Gastrocnemius medialis (tissue), 4 donors: ENCODE measurements at regions not wholly inside any gene's neighbourhood (a gene's known extent, or its start where the extent isn't known, plus 50 kb on each side); places are given as distances from the start of the nearest gene placed in this dataset.

Source experiments
- ATAC-seq, 2 donors: fragments of 150-250 bp; one replicate each; pipeline ENCODE4 v1.9.1; 2016
- DNase-seq, 2 donors: peaks; one replicate each; pipeline ENCODE4 v3.0.0-alpha.2; 2019
- H3K27ac ChIP-seq, 4 donors: fragments of 200-600 bp; sonication (generic); 1 replicate in 1 of 4; 2 replicates in 3 of 4; pipeline ENCODE4 v1.5.1; 2016 to 2018; ENCODE audit warnings: mild to moderate bottlenecking in 2 of 4, moderate library complexity in 1 of 4
- H3K27me3 ChIP-seq, 3 donors: fragments of 200-600 bp; sonication (generic) in 2 of 3; 1 replicate in 1 of 3; 2 replicates in 2 of 3; pipeline versions ENCODE4 v1.5.1 to v1.6.0; 2016 to 2019; ENCODE audit warnings: mild to moderate bottlenecking in 1 of 3, moderate library complexity in 1 of 3
- H3K36me3 ChIP-seq, 2 donors: fragments of 200-600 bp; sonication (generic) in 1 of 2; one replicate each; pipeline ENCODE4 v1.5.1; 2017 to 2018
- H3K4me1 ChIP-seq, 2 donors: fragments of 200-600 bp; sonication (generic) in 1 of 2; one replicate each; pipeline ENCODE4 v1.5.1; 2016 to 2017; ENCODE audit warnings: mild to moderate bottlenecking in 2 of 2
- H3K4me3 ChIP-seq, 4 donors: fragments of 200-600 bp; sonication (generic) in 3 of 4; 1 replicate in 1 of 4; 2 replicates in 3 of 4; pipeline ENCODE4 v1.5.1; 2016 to 2019; ENCODE audit warnings: mild to moderate bottlenecking in 2 of 4
- H3K9me3 ChIP-seq, 3 donors: fragments of 200-600 bp; sonication (generic) in 2 of 3; 1 replicate in 1 of 3; 2 replicates in 2 of 3; pipeline ENCODE4 v1.5.1; 2016 to 2019
- CTCF ChIP-seq, 5 experiments: fragments of 450-650 bp in 3 of 5; fragments of 200-600 bp in 2 of 5; sonication (generic) in 2 of 5; IDR thresholded peaks in 4 of 5; conservative IDR thresholded peaks in 1 of 5; 1 replicate in 4 of 5; 2 replicates in 1 of 5; pipeline ENCODE4 v1.5.1; 2016 to 2019; ENCODE audit warnings: antibody characterized with exemption in 5 of 5, mild to moderate bottlenecking in 3 of 5, moderate library complexity in 3 of 5
- POLR2A ChIP-seq, 2 donors: fragments of 450-650 bp; IDR thresholded peaks; one replicate each; pipeline ENCODE4 v1.6.1; 2017; ENCODE audit warnings: antibody characterized with exemption in 2 of 2, mild to moderate bottlenecking in 2 of 2, moderate library complexity in 2 of 2
- in situ Hi-C, 4 donors: fragments of 200-750 bp; cut with MboI; loops; one replicate each; pipeline versions ENCODE4 v1.15.0 to v1.8.0; 2017; ENCODE audit warnings: low sequenced_read_pairs in 4 of 4
- intact Hi-C: fragments of 100-400 bp; cut with DNase I; formaldehyde crosslinking; loops from one replicate; pipeline ENCODE4 v1.15.1; 2023; ENCODE audit warnings: low total_unique reads

- TF ChIP-seq CTCF (IDR thresholded peaks at IDR 0.05 in 4 of 5, conservative IDR thresholded peaks at IDR 0.05 in 1 of 5) (no peak), POLR2A (IDR thresholded peaks at IDR 0.05) (no peak)
- H3K4me3 ChIP-seq, result no peak overlapping the region
- in situ Hi-C loops, result no loop called here
- no peak for DNase-seq
- H3K27ac ChIP-seq, result no peak overlapping the region
- intact Hi-C loops, result loop anchor here (10.0 kb wide), 1 partner anchor 811 kb away; the partner anchor contains the start of gene PLXDC2
- H3K4me1 ChIP-seq, result peaks cover 0 to 8% of the 10 kb centered on the region in 2 donors
- no peaks in the 10 kb centered on the region for H3K36me3 ChIP-seq
- no peaks in the 10 kb centered on the region for H3K27me3 ChIP-seq
- no peak for ATAC-seq
- H3K9me3 ChIP-seq, result no peaks in the 10 kb centered on the region
Observed at GRCh38 chr10:20625868-20626267, 271.2 kb downstream of the NEBL start.

- TF ChIP-seq POLR2A (IDR thresholded peaks at IDR 0.05), result no peak
- no peak for TF ChIP-seq CTCF (IDR thresholded peaks at IDR 0.05 in 4 of 5, conservative IDR thresholded peaks at IDR 0.05 in 1 of 5)
- peaks cover 0 to 8% of the 10 kb centered on the region in 2 donors for H3K4me1 ChIP-seq
- H3K9me3 ChIP-seq, result no peaks in the 10 kb centered on the region
- intact Hi-C loops, result loop anchor here (10.0 kb wide), 1 partner anchor 810 kb away; the partner anchor contains the start of gene PLXDC2
- H3K36me3 ChIP-seq, result no peaks in the 10 kb centered on the region
- H3K4me3 ChIP-seq, result no peak overlapping the region
- H3K27me3 ChIP-seq, result no peaks in the 10 kb centered on the region
- in situ Hi-C loops, result no loop called here
- peak overlapping the region in 1 of 4 donors; percentile 43 for H3K27ac ChIP-seq
- DNase-seq (peak; percentile 11 to 47), ATAC-seq (peak; percentile 60 to 70)
Observed at GRCh38 chr10:20624642-20625041, 272.5 kb downstream of the NEBL start.

GRCh38 chr10:20623546-20623945 lies 273.6 kb downstream of the NEBL start:
- Histone ChIP-seq H3K27ac (peak overlapping the region in 3 of 4 donors; percentile 25 to 60 (median 43)), H3K27me3 (no peaks in the 10 kb centered on the region), H3K36me3 (no peaks in the 10 kb centered on the region), H3K4me3 (no peak overlapping the region), H3K9me3 (no peaks in the 10 kb centered on the region), H3K4me1 (peaks cover 0 to 8% of the 10 kb centered on the region in 2 donors)
- ATAC-seq (no peak), DNase-seq (no peak)
- TF ChIP-seq POLR2A (IDR thresholded peaks at IDR 0.05) (no peak), CTCF (IDR thresholded peaks at IDR 0.05 in 4 of 5, conservative IDR thresholded peaks at IDR 0.05 in 1 of 5) (no peak)
- in situ Hi-C loops, result no loop called here
- intact Hi-C loops, result loop anchor here (10.0 kb wide), 1 partner anchor 809 kb away; the partner anchor contains the start of gene PLXDC2

- H3K4me1 ChIP-seq, result peaks cover 0 to 8% of the 10 kb centered on the region in 2 donors
- intact Hi-C loops (loop anchor here (10.0 kb wide), 1 partner anchor 808 kb away; the partner anchor contains the start of gene PLXDC2), in situ Hi-C loops (no loop called here)
- no peaks in the 10 kb centered on the region for H3K9me3 ChIP-seq
- H3K27me3 ChIP-seq, result no peaks in the 10 kb centered on the region
- no peak overlapping the region for H3K4me3 ChIP-seq
- H3K27ac ChIP-seq, result peak overlapping the region in 3 of 4 donors; percentile 25 to 60 (median 43)
- no peaks in the 10 kb centered on the region for H3K36me3 ChIP-seq
- ATAC-seq, result no peak
- TF ChIP-seq CTCF (IDR thresholded peaks at IDR 0.05 in 4 of 5, conservative IDR thresholded peaks at IDR 0.05 in 1 of 5), result no peak
- TF ChIP-seq POLR2A (IDR thresholded peaks at IDR 0.05), result no peak
- no peak for DNase-seq
Observed at GRCh38 chr10:20622531-20623211, 274.4 kb downstream of the NEBL start.
